Fibroblast of skin of scalp (primary cell): ENCODE measurements at regions not wholly inside any gene's neighbourhood (a gene's known extent, or its start where the extent isn't known, plus 50 kb on each side); places are given as distances from the start of the nearest gene placed in this dataset.

Source experiments
- DNase-seq: peaks from one replicate; pipeline ENCODE4 v3.0.0-alpha.2; 2013

DNA sequence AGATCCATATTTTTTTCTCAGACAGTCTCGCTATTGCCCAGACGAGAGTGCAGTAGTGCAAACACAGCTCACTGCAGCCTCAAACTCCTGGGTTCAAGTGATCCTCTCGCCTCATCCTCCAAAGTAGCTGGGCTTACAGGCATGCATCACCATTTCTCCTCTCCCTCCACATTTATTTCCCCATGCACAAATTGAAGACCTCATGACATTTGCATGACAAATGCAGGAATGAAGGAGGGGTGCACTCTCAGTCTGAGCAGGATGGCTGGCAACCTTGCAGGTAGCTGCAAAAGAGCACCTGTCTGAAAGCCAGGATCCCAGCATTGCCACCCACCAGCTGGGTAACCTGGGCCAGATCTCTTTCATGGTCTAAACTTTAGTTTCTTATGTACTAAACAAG is 111.2 kb downstream of the SH3TC2 start:
- no peak for DNase-seq

DNA sequence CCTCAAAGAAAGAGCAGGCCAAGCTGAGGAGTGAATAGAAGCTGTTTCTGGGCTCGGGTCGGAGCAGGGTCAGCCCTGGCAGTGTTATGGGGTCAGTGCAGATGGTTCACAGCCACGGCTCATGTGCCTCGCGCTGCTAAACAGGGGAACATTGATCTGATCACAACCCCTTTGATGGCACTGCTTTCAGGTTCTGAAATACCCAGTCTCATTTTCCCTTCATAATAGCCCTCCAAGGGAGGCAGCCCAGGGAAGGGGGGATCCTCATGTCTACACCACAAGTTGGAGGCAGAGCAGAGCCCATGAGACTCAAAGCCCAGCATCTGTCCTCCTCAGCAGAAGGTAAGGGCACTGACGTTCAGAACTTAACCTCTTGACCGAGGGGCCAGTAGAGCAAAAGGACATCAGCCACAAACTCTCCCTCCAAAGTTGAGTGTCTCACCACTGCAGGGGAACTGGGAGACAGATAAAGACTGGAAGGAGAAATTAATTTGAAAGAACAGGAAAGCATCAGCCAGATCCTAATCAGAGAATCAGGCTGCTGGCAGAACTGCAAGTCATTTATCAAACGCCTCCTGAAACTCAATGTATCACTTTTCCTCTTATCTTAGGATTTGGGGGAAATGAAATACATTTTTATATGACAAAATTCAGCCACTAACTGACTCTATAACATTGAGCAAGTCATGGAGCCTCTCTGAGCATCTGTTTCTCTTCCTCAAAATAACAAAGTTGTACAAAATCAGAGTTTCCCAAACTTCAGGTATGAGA is 110.6 kb downstream of the SH3TC2 start:
- no peak for DNase-seq

DNA sequence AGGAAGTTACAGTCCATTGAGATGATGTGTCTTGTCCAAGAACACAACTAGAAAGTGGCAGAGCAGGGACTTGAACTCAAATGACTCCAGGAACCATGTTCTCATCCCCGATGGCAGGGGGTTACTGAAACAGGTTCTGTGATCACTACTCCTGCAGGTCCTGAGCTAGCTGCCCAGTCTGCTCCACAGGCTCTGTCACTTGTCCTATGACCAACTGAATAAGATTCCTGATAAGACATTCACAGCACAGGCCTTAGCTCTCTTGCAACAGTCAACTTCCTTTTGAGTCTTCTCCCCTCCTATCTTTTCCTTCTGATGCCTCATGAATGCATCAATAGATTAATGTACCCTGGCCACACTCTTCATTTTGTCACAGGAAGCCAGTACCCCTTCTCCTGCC is 109.2 kb downstream of the SH3TC2 start:
- no peak for DNase-seq
